ENCODE measurements at regions not wholly inside any gene's neighbourhood (a gene's known extent, or its start where the extent isn't known, plus 50 kb on each side); places are given as distances from the start of the nearest gene placed in this dataset.

DNA sequence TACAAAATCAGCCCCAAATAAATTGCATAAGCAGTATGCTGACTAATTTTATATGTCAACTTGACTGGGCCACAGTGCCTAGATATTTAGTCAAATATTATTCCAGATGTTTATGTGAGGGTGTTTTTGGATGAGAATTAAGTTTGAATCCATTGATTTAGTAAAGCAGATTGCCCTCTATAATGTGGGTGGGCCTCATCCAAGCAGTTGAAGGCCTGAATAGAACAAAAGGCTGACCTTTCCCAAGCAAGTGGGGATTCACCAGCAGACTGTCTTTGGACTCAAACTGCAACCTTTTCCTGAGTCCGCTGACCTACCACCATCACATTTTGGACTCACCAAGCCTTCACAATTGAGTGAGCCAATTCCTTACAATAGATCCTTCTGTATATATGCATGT is 186.4 kb downstream of the ARHGAP12 start:
- TF ChIP-seq, protein P1, sequence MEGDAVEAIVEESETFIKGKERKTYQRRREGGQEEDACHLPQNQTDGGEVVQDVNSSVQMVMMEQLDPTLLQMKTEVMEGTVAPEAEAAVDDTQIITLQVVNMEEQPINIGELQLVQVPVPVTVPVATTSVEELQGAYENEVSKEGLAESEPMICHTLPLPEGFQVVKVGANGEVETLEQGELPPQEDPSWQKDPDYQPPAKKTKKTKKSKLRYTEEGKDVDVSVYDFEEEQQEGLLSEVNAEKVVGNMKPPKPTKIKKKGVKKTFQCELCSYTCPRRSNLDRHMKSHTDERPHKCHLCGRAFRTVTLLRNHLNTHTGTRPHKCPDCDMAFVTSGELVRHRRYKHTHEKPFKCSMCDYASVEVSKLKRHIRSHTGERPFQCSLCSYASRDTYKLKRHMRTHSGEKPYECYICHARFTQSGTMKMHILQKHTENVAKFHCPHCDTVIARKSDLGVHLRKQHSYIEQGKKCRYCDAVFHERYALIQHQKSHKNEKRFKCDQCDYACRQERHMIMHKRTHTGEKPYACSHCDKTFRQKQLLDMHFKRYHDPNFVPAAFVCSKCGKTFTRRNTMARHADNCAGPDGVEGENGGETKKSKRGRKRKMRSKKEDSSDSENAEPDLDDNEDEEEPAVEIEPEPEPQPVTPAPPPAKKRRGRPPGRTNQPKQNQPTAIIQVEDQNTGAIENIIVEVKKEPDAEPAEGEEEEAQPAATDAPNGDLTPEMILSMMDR (IDR thresholded peaks at IDR 0.05; ENCODE audit: insufficient read depth, low read length) = no peak
- TF ChIP-seq POLR2AphosphoS5 (IDR thresholded peaks at IDR 0.05; ENCODE audit: low read depth) = no peak
- TF ChIP-seq, protein P2, sequence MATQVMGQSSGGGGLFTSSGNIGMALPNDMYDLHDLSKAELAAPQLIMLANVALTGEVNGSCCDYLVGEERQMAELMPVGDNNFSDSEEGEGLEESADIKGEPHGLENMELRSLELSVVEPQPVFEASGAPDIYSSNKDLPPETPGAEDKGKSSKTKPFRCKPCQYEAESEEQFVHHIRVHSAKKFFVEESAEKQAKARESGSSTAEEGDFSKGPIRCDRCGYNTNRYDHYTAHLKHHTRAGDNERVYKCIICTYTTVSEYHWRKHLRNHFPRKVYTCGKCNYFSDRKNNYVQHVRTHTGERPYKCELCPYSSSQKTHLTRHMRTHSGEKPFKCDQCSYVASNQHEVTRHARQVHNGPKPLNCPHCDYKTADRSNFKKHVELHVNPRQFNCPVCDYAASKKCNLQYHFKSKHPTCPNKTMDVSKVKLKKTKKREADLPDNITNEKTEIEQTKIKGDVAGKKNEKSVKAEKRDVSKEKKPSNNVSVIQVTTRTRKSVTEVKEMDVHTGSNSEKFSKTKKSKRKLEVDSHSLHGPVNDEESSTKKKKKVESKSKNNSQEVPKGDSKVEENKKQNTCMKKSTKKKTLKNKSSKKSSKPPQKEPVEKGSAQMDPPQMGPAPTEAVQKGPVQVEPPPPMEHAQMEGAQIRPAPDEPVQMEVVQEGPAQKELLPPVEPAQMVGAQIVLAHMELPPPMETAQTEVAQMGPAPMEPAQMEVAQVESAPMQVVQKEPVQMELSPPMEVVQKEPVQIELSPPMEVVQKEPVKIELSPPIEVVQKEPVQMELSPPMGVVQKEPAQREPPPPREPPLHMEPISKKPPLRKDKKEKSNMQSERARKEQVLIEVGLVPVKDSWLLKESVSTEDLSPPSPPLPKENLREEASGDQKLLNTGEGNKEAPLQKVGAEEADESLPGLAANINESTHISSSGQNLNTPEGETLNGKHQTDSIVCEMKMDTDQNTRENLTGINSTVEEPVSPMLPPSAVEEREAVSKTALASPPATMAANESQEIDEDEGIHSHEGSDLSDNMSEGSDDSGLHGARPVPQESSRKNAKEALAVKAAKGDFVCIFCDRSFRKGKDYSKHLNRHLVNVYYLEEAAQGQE (IDR thresholded peaks at IDR 0.05; ENCODE audit: insufficient replicate concordance, low read depth) = no peak

All from HL-60 (cell line).